Kidney capillary endothelial cell (primary cell): ENCODE measurements at regions not wholly inside any gene's neighbourhood (a gene's known extent, or its start where the extent isn't known, plus 50 kb on each side); places are given as distances from the start of the nearest gene placed in this dataset.
"Not testable (repeated sequence)": the region's sequence is repeated elsewhere in the genome, so short reads cannot be mapped to it uniquely, and the experiment has no call there.

Experiments used
- DNase-seq: peaks from one replicate; pipeline ENCODE4 v3.0.0-alpha.2; 2018; ENCODE audit warnings: low spot score

DNA sequence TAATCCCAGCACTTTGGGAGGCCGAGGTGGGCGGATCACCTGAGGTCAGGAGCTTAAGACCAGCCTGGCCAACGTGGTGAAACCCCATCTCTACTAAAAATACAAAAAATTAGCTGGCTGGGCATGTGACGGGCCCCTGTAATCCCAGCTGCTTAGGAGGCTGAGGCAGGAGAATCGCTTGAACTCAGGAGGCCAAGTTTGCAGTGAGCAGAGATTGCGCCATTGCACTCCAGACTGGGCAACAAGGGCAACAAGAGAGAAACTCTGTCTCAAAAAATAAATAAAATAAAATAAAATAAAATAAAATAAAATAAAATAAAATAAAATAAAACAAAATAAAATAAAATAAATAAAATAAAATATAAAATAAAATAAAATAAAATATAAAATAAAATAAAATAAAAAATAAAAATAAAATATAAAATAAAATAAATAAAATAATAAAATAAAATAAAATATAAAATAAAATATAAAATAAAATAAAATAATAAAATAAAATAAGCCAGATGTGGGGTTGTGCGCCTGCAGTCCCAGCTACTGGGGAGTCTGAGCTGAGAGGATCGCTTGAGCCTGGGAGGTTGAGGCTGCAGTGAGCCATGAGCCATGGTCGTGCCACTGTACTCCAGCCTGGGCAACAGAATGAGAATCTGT is 49.8 kb upstream of the ITGB1 start:
- DNase-seq: not testable (repeated sequence)
